ENCODE measurements at regions not wholly inside any gene's neighbourhood (a gene's known extent, or its start where the extent isn't known, plus 50 kb on each side); places are given as distances from the start of the nearest gene placed in this dataset.
"Not testable (repeated sequence)": the region's sequence is repeated elsewhere in the genome, so short reads cannot be mapped to it uniquely, and the experiment has no call there.

GRCh38 chr1:118453856-118454255, 268.8 kb upstream of the SPAG17 start:
- DNase-seq = not testable (repeated sequence)

- no peak for DNase-seq
Measured at GRCh38 chr1:118445156-118445555, 260.1 kb upstream of the SPAG17 start.

- DNase-seq = no peak
Measured at GRCh38 chr1:118442214-118442613, 257.2 kb upstream of the SPAG17 start.

DNA sequence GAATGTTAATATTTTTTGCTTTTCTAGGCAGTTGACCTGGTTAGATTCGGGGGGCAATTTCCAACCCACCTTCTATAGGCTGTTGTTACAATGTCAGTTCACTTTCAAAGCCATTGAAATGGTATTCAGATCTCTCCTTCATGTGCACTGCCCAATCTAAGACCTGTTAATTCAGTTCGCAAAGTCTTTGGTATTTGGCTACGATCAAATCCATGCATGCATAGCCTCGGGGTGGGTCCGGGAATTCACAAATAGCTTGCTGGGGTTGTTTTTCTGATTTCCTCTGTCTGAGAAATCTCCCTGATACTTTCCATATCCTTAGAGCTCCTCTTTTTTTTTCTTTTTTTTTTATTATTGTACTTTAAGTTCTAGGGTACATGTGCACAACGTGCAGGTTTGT, 252.6 kb upstream of the SPAG17 start:
- DNase-seq = no peak

DNA sequence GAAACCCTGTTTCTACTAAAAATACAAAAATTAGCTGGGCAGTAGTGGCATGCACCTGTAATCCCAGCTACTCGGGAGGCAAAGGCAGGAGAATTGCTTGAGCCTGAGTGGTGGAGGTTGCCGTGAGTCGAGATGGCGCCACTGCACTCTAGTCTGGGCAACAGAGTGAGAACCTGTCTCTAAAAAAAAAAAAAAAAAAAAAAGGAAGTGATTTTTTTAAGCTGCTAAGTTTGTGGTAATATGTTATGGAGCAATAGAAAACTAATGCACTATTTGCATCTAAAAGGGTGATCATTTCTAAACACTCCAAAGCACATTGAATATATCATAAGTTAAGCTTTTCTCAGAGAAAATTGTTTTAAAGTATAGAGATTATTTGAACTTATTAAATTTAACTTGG, 244.8 kb upstream of the SPAG17 start:
- no peak for DNase-seq

- DNase-seq = no peak
Measured at GRCh38 chr1:118421868-118422350, 236.9 kb upstream of the SPAG17 start.

- DNase-seq = no peak
Measured at GRCh38 chr1:118404024-118404423, 219.0 kb upstream of the SPAG17 start.

GRCh38 chr1:118397496-118397859, 212.4 kb upstream of the SPAG17 start:
- no peak for DNase-seq

DNA sequence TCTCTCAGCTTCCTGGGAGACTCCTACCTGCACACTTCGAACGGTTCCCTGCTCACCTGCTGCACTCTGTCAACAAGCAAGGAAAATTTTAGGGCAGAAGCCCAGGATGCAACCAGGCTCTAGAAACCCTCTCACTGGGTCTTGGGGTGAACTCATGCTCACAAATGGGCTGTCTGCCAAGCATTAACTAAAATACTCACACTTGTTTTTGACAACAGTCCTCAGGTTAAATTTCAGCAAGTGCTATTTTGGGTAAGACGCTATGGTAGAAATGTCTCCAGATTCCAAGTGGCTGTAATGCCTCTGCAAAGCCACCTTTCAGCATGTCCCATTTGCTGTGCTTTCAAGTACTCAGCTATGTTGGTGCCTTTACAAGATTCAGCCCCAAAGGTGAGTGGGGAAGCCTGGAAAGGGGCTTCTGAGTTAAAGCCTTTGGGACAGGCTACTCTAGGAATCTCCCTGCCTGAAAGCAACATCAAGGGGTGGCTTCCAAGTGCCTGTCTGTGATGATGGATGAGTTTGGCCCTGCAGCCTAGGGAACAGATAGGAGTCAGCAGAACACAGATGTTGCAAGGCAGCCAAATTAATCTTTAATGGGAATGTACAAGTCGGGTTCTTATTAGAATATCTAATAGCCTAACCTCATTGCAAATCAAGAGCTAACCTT, 211.9 kb upstream of the SPAG17 start:
- peak; percentile 43 to 51 for DNase-seq

DNA sequence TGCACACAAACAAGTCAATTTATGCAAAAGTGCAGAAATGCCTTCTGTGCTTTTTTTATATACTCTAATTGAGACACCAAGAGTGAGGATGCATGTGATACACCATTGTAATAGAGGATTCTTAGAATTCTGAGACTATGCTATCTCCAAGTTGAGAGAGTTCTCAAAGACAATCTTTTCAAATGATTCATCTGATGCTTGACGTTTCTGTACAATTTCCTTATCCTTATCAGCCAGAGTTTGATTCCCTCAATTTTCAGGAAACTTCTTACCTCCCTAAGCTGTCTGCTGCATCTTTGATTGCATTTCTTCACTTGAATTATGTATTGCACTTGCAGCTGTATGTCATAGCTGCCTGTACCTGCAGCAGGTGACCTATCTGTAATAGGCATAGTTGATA, 211.3 kb upstream of the SPAG17 start:
- DNase-seq = no peak

DNA sequence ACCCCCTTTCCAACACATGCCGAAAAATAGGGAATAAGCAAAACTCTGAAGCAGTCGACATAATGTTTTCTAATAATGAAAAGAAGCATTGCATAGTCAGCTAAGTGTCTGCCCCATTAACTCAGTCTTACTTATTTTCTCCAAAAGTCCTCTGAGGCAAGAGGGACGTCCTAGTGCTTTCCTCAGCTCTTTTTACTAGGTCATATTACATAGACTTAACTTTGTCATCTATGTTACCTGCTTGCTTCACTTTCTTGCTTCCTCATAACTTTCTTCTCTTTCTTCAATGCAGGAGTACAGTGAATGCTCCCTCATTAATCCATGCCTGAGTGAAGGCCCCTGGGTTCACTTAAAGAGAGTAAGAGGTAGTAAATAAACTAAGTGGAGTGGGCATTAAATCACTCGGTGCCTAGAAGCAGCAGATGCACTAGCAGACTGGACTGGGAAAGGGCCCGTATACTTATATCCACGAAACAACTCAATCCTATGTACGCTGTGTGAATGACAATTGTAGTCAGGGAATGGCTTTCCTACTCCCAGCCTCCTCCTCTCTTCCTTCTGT, 210.5 kb upstream of the SPAG17 start:
- no peak for DNase-seq

- no peak for DNase-seq
Measured at GRCh38 chr1:118390955-118391354, 205.9 kb upstream of the SPAG17 start.

- DNase-seq = no peak
Measured at GRCh38 chr1:118388301-118388959, 203.4 kb upstream of the SPAG17 start.

- DNase-seq = no peak
Measured at GRCh38 chr1:118381197-118381869, 196.3 kb upstream of the SPAG17 start.

DNA sequence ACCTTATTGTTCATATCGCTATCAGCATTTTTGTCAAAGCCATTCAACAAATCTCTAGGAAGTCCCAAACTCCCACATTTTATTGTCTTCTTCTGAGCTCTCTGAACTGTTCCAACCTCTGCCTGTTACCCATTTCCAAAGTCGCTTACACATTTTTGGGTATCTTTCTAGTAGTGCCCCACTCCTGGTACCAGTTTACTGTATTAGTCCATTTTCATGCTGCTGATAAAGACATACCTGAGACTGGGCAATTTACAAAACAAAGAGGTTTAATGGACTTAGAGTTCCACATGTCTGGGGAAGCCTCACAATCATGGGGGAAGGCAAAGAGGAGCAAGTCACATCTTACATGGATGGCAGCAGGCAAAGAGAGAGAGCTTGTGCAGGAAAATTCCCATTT, 192.2 kb upstream of the SPAG17 start:
- not testable (repeated sequence) for DNase-seq

DNA sequence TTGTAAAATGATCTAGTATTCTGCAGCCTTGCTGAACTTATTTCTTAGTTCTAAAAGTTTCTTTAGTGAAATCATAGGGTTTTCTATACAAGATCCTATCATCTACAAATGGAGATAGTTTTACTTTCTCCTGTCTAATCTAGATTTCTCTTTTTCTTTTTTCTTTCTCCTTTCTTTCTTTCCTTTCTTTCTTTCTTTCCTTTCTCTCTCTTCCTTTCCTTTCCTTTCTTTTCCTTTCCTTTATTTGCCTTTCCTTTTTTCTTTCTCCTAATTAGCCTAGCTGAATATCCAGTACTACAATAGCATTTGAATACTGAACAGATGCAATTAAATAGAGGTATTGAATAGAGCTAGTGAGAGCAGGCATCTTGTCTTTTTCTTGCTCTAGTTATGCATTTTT, 186.6 kb upstream of the SPAG17 start:
- DNase-seq = no peak

DNA sequence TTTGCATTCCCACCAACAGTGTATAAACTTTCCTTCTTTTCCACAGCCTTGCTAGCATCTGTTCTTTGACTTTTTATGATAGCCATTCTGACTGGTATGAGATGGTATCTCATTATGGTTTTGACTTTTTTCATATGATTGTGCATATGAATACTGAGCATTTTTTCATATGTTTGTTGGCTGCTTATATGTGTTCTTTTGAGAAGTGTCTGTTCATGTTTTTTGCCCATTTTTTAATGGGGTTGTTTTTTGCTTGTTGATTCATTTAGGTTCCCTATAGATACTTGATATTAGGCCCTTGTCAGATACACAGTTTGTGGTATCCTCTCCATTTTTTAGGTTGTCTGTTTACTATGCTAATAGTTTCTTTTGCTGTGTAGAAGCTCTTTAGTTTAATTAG, 185.8 kb upstream of the SPAG17 start:
- no peak for DNase-seq

GRCh38 chr1:118366286-118366685, 181.3 kb upstream of the SPAG17 start:
- no peak for DNase-seq

GRCh38 chr1:118364882-118365281, 179.9 kb upstream of the SPAG17 start:
- DNase-seq = no peak

DNA sequence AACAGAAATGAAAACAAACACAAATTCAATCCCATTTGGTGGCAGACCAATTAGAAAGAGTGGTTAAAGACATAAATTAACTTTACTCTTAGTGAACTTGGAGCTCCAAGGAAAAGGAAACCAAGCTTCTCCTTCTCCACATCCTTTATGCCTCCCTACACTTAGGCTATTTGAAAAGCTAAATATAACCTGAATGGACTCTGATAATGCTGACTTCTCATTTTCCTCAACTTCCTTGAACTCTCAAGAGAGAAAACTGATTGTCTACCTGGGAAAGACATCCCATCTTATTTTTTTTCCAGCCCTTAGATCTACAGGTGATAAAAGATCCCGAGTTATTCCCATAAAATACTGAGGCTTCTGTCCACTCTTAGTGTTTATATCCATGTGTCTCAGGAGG, 178.4 kb upstream of the SPAG17 start:
- no peak for DNase-seq

- no peak for DNase-seq
Measured at GRCh38 chr1:118360817-118361216, 175.8 kb upstream of the SPAG17 start.

DNA sequence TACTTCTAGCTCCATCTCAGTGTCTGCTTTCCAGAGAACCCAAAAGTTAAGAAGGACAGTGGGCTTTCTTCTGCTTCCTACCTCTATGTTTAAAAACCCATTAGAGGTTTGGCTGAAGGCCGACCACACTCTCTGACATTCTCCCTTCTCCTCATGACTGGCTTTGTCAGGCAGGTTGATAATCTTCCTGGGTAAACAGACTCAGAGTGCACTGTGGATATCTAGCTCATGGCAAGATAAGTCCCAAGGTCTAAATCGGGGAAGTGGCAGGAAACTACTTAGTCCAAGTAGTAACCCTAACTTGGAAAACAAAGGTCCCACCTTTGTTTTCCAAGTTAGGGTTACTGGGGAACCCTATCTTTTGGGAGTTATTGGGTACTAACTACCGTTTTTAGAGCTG, 161.9 kb upstream of the SPAG17 start:
- no peak for DNase-seq

All from right lung (tissue), 2 donors.